ENCODE measurements at regions not wholly inside any gene's neighbourhood (a gene's known extent, or its start where the extent isn't known, plus 50 kb on each side); places are given as distances from the start of the nearest gene placed in this dataset.
A peak's percentile ranks its signal among the peaks of the same experiment; 100 is the strongest.

GRCh38 chr4:65014078-65014477 is 604.8 kb upstream of the TECRL start:
- DNase-seq (ENCODE audit: low spot score) = no peak
- no peak for TF ChIP-seq CTCF (IDR thresholded peaks at IDR 0.05)
- H3K4me3 ChIP-seq = no peak overlapping the region
- no peak overlapping the region for H3K27ac ChIP-seq

GRCh38 chr4:65007841-65008439 is 598.7 kb upstream of the TECRL start:
- Histone ChIP-seq H3K27ac (no peak overlapping the region), H3K4me3 (no peak overlapping the region)
- no peak for DNase-seq (ENCODE audit: low spot score)
- peak; percentile 26 for TF ChIP-seq CTCF (IDR thresholded peaks at IDR 0.05)

DNA sequence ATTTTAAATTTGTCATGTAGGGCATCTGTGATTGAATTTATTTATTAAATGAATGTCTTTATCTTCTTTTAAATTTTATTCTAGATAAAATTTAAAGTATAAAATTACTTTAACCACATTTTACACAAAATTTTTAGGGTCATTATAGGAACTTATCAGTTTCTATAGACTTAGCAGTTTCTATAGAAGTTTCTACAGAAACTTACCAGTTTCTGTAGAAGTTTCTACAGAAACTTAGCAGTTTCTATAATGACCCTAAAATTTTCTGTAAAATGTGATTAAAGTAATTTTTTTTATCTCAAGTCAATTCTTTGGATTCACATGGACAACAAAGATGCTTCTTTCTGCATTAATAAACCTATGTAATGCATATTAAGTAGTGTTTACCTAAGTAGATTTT is 565.9 kb upstream of the TECRL start:
- no peak for DNase-seq (ENCODE audit: low spot score)
- Histone ChIP-seq H3K27ac (no peak overlapping the region), H3K4me3 (no peak overlapping the region)
- no peak for TF ChIP-seq CTCF (IDR thresholded peaks at IDR 0.05)

- no peak for DNase-seq (ENCODE audit: low spot score)
- TF ChIP-seq CTCF (IDR thresholded peaks at IDR 0.05) = no peak
- no peak overlapping the region for H3K27ac ChIP-seq
- no peak overlapping the region for H3K4me3 ChIP-seq
These were observed 559.8 kb upstream of the TECRL start for GRCh38 chr4:64969081-64969480.

DNA sequence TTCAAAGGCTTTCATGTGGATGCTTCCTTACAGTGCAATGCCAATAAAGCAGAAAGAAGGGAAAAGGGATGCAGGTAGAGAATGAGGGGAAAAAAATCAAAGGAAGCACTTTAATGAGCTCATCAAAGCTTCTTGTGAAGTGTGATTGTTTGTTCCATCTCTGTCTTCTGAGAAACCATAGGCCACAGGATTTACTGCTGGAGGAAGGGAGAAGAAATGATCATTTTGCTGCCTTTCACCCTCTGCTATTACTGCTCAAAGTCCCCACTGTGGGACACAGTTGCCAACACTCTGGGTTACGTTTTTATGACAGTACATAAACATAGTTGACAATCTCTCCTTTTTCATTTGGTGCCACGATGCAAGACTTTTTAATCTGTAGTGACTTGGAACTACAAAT is 558.0 kb upstream of the TECRL start:
- TF ChIP-seq CTCF (IDR thresholded peaks at IDR 0.05) = no peak
- H3K27ac ChIP-seq = no peak overlapping the region
- DNase-seq (ENCODE audit: low spot score) = no peak

DNA sequence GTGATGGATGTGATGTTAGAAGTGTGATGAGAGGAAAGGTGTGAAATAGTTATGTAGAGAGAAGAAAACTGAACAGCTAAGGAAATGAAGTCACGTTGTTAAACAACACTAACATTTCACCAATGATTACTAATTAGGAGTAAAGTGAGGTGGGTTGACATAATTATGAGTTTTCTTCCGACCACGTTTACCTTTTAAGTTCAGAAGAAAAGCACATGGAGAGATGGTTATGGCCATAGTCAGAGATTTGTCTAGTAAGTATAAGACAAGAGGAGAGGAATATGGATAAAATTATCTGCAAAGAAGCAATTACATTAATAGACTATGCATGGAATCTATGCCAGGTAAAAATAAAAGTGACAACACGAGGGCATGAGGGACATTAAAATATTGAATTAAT is 551.3 kb upstream of the TECRL start:
- no peak for DNase-seq (ENCODE audit: low spot score)
- H3K4me3 ChIP-seq = no peak overlapping the region
- no peak for TF ChIP-seq CTCF (IDR thresholded peaks at IDR 0.05)
- H3K27ac ChIP-seq = no peak overlapping the region

More for the DNA sequence above, 558.0 kb upstream of the TECRL start:
- H3K4me3 ChIP-seq = no peak overlapping the region

- Histone ChIP-seq H3K27ac (no peak overlapping the region), H3K4me3 (no peak overlapping the region)
- no peak for DNase-seq (ENCODE audit: low spot score)
- TF ChIP-seq CTCF (IDR thresholded peaks at IDR 0.05) = no peak
These were observed 531.4 kb upstream of the TECRL start for GRCh38 chr4:64940698-64941097.

Data from coronary artery (tissue), 2 donors.